IPS DF 19.7 (cell line): ENCODE measurements at regions not wholly inside any gene's neighbourhood (a gene's known extent, or its start where the extent isn't known, plus 50 kb on each side); places are given as distances from the start of the nearest gene placed in this dataset.

ENCODE experiments used
- DNase-seq: peaks from one replicate; pipeline ENCODE4 v3.0.0-alpha.2; 2013; ENCODE audit warnings: low read depth, low spot score

GRCh38 chr2:204416236-204416635 is 129.0 kb upstream of the PARD3B start:
- DNase-seq: no peak

GRCh38 chr2:204425821-204426220 is 119.5 kb upstream of the PARD3B start:
- DNase-seq: no peak

GRCh38 chr2:204428675-204429074 is 116.6 kb upstream of the PARD3B start:
- no peak for DNase-seq

- DNase-seq: no peak
Observed at GRCh38 chr2:204431529-204431928, 113.7 kb upstream of the PARD3B start.

- DNase-seq: no peak
Observed at GRCh38 chr2:204432196-204432595, 113.1 kb upstream of the PARD3B start.

- DNase-seq: no peak
Observed at GRCh38 chr2:204434660-204435462, 110.4 kb upstream of the PARD3B start.

- DNase-seq: no peak
Observed at GRCh38 chr2:204436230-204436629, 109.0 kb upstream of the PARD3B start.

- DNase-seq: no peak
Observed at GRCh38 chr2:204437408-204437807, 107.9 kb upstream of the PARD3B start.

- DNase-seq: no peak
Observed at GRCh38 chr2:204437815-204438756, 107.2 kb upstream of the PARD3B start.

GRCh38 chr2:204441316-204441715 is 104.0 kb upstream of the PARD3B start:
- DNase-seq: no peak

- no peak for DNase-seq
Observed at GRCh38 chr2:204445149-204445548, 100.1 kb upstream of the PARD3B start.

GRCh38 chr2:204447722-204448121 is 97.6 kb upstream of the PARD3B start:
- DNase-seq: no peak

- no peak for DNase-seq
Observed at GRCh38 chr2:204449977-204450376, 95.3 kb upstream of the PARD3B start.

- no peak for DNase-seq
Observed at GRCh38 chr2:204451766-204452165, 93.5 kb upstream of the PARD3B start.

GRCh38 chr2:204452464-204453023 is 92.7 kb upstream of the PARD3B start:
- no peak for DNase-seq

GRCh38 chr2:204453730-204454167 is 91.5 kb upstream of the PARD3B start:
- DNase-seq: no peak

- DNase-seq: no peak
Observed at GRCh38 chr2:204454672-204455380, 90.4 kb upstream of the PARD3B start.

- DNase-seq: no peak
Observed at GRCh38 chr2:204468746-204469429, 76.4 kb upstream of the PARD3B start.

GRCh38 chr2:204470178-204470620 is 75.1 kb upstream of the PARD3B start:
- DNase-seq: no peak

- DNase-seq: no peak
Observed at GRCh38 chr2:204470621-204471196, 74.6 kb upstream of the PARD3B start.

- no peak for DNase-seq
Observed at GRCh38 chr2:204472375-204472774, 72.9 kb upstream of the PARD3B start.
